Prostate gland (tissue), 2 donors: ENCODE measurements at regions not wholly inside any gene's neighbourhood (a gene's known extent, or its start where the extent isn't known, plus 50 kb on each side); places are given as distances from the start of the nearest gene placed in this dataset.

ENCODE experiments used
- CTCF ChIP-seq, 4 experiments: fragments of 200-600 bp in 2 of 4; fragments of 450-650 bp in 2 of 4; sonication (generic) in 2 of 4; IDR thresholded peaks; 1 replicate in 3 of 4; 2 replicates in 1 of 4; pipeline ENCODE4 v1.5.1; 2016 to 2019; ENCODE audit warnings: antibody characterized with exemption in 4 of 4, mild to moderate bottlenecking in 2 of 4, moderate library complexity in 2 of 4
- POLR2A ChIP-seq: fragments of 450-650 bp; IDR thresholded peaks from one replicate; pipeline ENCODE4 v1.6.1; 2016; ENCODE audit warnings: antibody characterized with exemption, mild to moderate bottlenecking
- POLR2AphosphoS5 ChIP-seq: sonication (generic); formaldehyde crosslinking; IDR thresholded peaks from one replicate; pipeline ENCODE4 v1.6.1; 2017; ENCODE audit warnings: antibody characterized with exemption

GRCh38 chr9:80931163-80931562, 758.2 kb downstream of the TLE1 start:
- TF ChIP-seq POLR2A (no peak), CTCF (IDR thresholded peaks at IDR 0.05) (no peak), POLR2AphosphoS5 (no peak)
